ENCODE measurements at regions not wholly inside any gene's neighbourhood (a gene's known extent, or its start where the extent isn't known, plus 50 kb on each side); places are given as distances from the start of the nearest gene placed in this dataset.

GRCh38 chr13:65103351-65103750, 2126.8 kb downstream of the PCDH9 start:
- no peak for DNase-seq

- DNase-seq = no peak
Observed at GRCh38 chr13:65095161-65096082, 2134.7 kb downstream of the PCDH9 start.

- DNase-seq = no peak
Observed at GRCh38 chr13:65093357-65093756, 2136.8 kb downstream of the PCDH9 start.

- no peak for DNase-seq
Observed at GRCh38 chr13:65091031-65091430, 2139.1 kb downstream of the PCDH9 start.

- DNase-seq = peak; percentile 67
Observed at GRCh38 chr13:65090186-65090585, 2139.9 kb downstream of the PCDH9 start.

GRCh38 chr13:65088906-65089305, 2141.2 kb downstream of the PCDH9 start:
- DNase-seq = no peak

- no peak for DNase-seq
Observed at GRCh38 chr13:65085977-65086376, 2144.2 kb downstream of the PCDH9 start.

GRCh38 chr13:65074248-65074647, 2155.9 kb downstream of the PCDH9 start:
- DNase-seq = no peak

GRCh38 chr13:65064967-65065366, 2165.2 kb downstream of the PCDH9 start:
- DNase-seq = no peak

GRCh38 chr13:65063753-65064152, 2166.4 kb downstream of the PCDH9 start:
- no peak for DNase-seq

GRCh38 chr13:65057986-65058385, 2172.2 kb downstream of the PCDH9 start:
- no peak for DNase-seq

- no peak for DNase-seq
Observed at GRCh38 chr13:65054277-65054676, 2175.9 kb downstream of the PCDH9 start.

GRCh38 chr13:65036999-65037398, 2193.1 kb downstream of the PCDH9 start:
- no peak for DNase-seq

GRCh38 chr13:65035302-65035701, 2194.8 kb downstream of the PCDH9 start:
- no peak for DNase-seq

- DNase-seq = no peak
Observed at GRCh38 chr13:65034266-65034665, 2195.9 kb downstream of the PCDH9 start.

GRCh38 chr13:65032825-65033224, 2197.3 kb downstream of the PCDH9 start:
- no peak for DNase-seq

GRCh38 chr13:65028101-65028500, 2202.0 kb downstream of the PCDH9 start:
- no peak for DNase-seq

GRCh38 chr13:65026505-65026904, 2203.6 kb downstream of the PCDH9 start:
- no peak for DNase-seq

- DNase-seq = no peak
Observed at GRCh38 chr13:65011378-65011777, 2218.8 kb downstream of the PCDH9 start.

GRCh38 chr13:64997438-64997837, 2232.7 kb downstream of the PCDH9 start:
- no peak for DNase-seq

GRCh38 chr13:64993514-64994164, 2236.5 kb downstream of the PCDH9 start:
- DNase-seq = no peak

GRCh38 chr13:64992314-64992713, 2237.8 kb downstream of the PCDH9 start:
- no peak for DNase-seq

- no peak for DNase-seq
Observed at GRCh38 chr13:64985075-64985474, 2245.1 kb downstream of the PCDH9 start.

- no peak for DNase-seq
Observed at GRCh38 chr13:64962404-64962803, 2267.7 kb downstream of the PCDH9 start.

Measured in NCI-H524 treated with DMSO at 0.1 percent for 48 hours (cell line).